Upper lobe of left lung (tissue), 6 donors: ENCODE measurements at regions not wholly inside any gene's neighbourhood (a gene's known extent, or its start where the extent isn't known, plus 50 kb on each side); places are given as distances from the start of the nearest gene placed in this dataset.

ENCODE experiments used
- ATAC-seq, 2 donors: fragments of 200-7000 bp; cut with Tn5 transposase; one replicate each; pipeline ENCODE4 v1.9.1; 2022; ENCODE audit warnings: mild to moderate bottlenecking in 2 of 2, moderate library complexity in 2 of 2; ENCODE audit not compliant: low FRiP score in 2 of 2
- DNase-seq, 2 donors: peaks; one replicate each; pipeline ENCODE4 v3.0.0-alpha.2; 2019 to 2020
- H3K27ac ChIP-seq, 4 donors: fragments of 200-600 bp; sonication (generic); one replicate each; pipeline ENCODE4 v1.5.1; 2016 to 2019
- H3K27me3 ChIP-seq, 4 donors: fragments of 200-600 bp; sonication (generic); one replicate each; pipeline ENCODE4 v1.5.1; 2017 to 2019
- H3K36me3 ChIP-seq, 4 donors: fragments of 200-600 bp; sonication (generic); one replicate each; pipeline ENCODE4 v1.5.1; 2016 to 2019
- H3K4me1 ChIP-seq, 4 donors: fragments of 200-600 bp; sonication (generic); one replicate each; pipeline ENCODE4 v1.5.1; 2018 to 2019
- H3K4me3 ChIP-seq, 4 donors: fragments of 200-600 bp; sonication (generic); one replicate each; pipeline ENCODE4 v1.5.1; 2017 to 2019; ENCODE audit warnings: mild to moderate bottlenecking in 2 of 4, moderate library complexity in 1 of 4
- H3K9me3 ChIP-seq, 4 donors: fragments of 200-600 bp; sonication (generic); one replicate each; pipeline ENCODE4 v1.5.1; 2018 to 2019
- CTCF ChIP-seq, 6 experiments: fragments of 450-650 bp in 4 of 6; fragments of 200-600 bp in 2 of 6; sonication (generic) in 2 of 6; IDR thresholded peaks; one replicate each; pipeline ENCODE4 v1.5.1; 2016 to 2019; ENCODE audit warnings: antibody characterized with exemption in 6 of 6
- EP300 ChIP-seq, 4 donors: sonication (generic); formaldehyde crosslinking; IDR thresholded peaks; one replicate each; pipeline ENCODE4 v1.5.1; 2017; ENCODE audit warnings: antibody characterized with exemption in 4 of 4, control low read depth in 2 of 4
- POLR2A ChIP-seq, 4 donors: fragments of 450-650 bp; IDR thresholded peaks; one replicate each; pipeline ENCODE4 v1.5.1; 2016 to 2017; ENCODE audit warnings: antibody characterized with exemption in 4 of 4, mild to moderate bottlenecking in 2 of 4
- POLR2AphosphoS5 ChIP-seq, 2 donors: sonication (generic); formaldehyde crosslinking; IDR thresholded peaks; one replicate each; pipeline ENCODE4 v1.5.1; 2017; ENCODE audit warnings: antibody characterized with exemption in 2 of 2
- WGBS, 2 donors: methylation state at CpG; one replicate each; pipeline ENCODE4 v1.1.5; 2017 to 2018; 5-methylcytosine and 5-hydroxymethylcytosine counted together
- donor health status: DM: no; HTN: no; CAD: no; lungs with moderate emphysema.
- donor health status: DM: no; HTN: yes; CAD: no; lungs with severe emphysema.

- Histone ChIP-seq H3K27ac (no peak overlapping the region), H3K36me3 (no peaks in the 10 kb centered on the region), H3K27me3 (no peaks in the 10 kb centered on the region), H3K4me1 (no peaks in the 10 kb centered on the region), H3K4me3 (no peak overlapping the region), H3K9me3 (no peaks in the 10 kb centered on the region)
- 87 to 88% methylated on average over 4 to 10 of the region's 10 CpGs for WGBS, 2 donors
- TF ChIP-seq POLR2AphosphoS5 (IDR thresholded peaks at IDR 0.05) (no peak), CTCF (IDR thresholded peaks at IDR 0.05) (no peak), EP300 (IDR thresholded peaks at IDR 0.05) (no peak), POLR2A (IDR thresholded peaks at IDR 0.05) (no peak)
- ATAC-seq (no peak), DNase-seq (no peak)
Measured at GRCh38 chr20:57867181-57867803, 157.5 kb upstream of the PMEPA1 start.

DNA sequence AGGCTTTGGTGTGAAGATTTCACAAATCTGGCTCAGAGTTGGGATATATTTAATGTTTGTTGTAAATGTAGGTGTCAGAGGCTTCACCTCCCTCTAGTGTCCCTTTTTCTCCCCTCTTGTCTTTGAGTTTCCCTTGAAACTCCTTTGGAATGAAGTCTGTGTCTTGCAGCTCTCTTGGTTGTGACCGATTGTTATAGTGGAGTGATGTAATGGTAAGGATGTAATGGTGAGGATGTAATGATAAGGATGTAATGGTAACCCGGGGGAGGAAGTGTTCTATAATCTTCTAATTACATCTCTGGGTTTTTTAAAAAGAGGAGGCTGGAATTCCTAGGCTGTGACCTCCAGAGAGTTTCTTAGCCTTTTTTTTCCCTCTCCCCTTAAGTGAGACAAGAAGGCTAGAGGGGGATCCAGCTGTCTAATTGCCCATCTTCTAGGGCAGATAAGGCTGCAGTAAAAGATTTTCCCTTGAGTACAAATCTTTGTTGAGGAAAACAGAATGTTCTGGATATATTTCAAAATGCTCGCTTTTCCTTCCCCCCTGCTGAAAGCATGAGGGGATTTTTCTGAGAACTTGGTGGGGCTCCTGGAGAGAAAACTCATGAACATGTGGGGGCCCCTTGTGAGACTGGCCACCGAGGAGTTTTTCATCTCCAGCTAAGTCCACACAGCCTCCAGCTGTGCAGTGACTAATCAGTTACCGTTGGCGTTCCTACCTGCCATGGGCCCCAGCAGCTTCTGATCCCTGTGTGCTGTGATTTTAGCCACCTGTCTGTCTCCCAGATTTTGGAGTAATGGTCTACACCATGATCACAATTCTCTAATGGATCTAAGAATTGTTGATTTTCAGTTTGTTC lies 156.7 kb upstream of the PMEPA1 start:
- Histone ChIP-seq H3K9me3 (no peaks in the 10 kb centered on the region), H3K4me3 (no peak overlapping the region), H3K4me1 (no peaks in the 10 kb centered on the region), H3K27me3 (no peaks in the 10 kb centered on the region), H3K27ac (no peak overlapping the region), H3K36me3 (no peaks in the 10 kb centered on the region)
- ATAC-seq (peak in 1 of 2 donors; percentile 56), DNase-seq (no peak)
- no peak for TF ChIP-seq CTCF (IDR thresholded peaks at IDR 0.05)
- TF ChIP-seq POLR2A (IDR thresholded peaks at IDR 0.05) = no peak
- no peak for TF ChIP-seq POLR2AphosphoS5 (IDR thresholded peaks at IDR 0.05)
- no peak for TF ChIP-seq EP300 (IDR thresholded peaks at IDR 0.05)
- 43 to 60% methylated on average over 6 of the region's 6 CpGs for WGBS, 2 donors

DNA sequence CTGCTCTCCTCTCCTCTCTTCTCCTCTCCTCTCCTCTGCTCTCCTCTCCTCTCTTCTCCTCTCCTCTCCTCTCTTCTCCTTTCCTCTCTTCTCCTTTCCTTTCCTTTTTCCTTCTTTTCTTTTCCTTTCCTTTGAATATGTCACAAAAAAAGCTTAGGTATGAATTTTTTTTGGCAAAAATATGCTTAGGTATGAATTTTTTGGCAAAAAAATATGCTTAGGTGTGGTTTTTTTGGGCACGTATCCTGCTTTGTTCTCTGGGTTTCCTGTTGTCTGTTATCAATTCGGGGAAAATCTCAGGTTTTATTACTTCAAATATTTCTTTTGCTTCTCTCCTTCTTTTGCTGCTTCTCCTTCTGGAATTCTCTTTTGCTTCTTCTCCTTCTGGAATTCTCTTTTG lies 155.5 kb upstream of the PMEPA1 start:
- no peak for DNase-seq
- no peaks in the 10 kb centered on the region for H3K9me3 ChIP-seq
- no peaks in the 10 kb centered on the region for H3K4me1 ChIP-seq
- TF ChIP-seq CTCF (IDR thresholded peaks at IDR 0.05) = no peak
- no peak for TF ChIP-seq POLR2AphosphoS5 (IDR thresholded peaks at IDR 0.05)
- no peak overlapping the region for H3K4me3 ChIP-seq
- WGBS, 2 donors = 28 to 52% methylated on average over 2 of the region's 2 CpGs
- no peak overlapping the region for H3K27ac ChIP-seq
- no peak for ATAC-seq
- H3K36me3 ChIP-seq = no peaks in the 10 kb centered on the region
- no peaks in the 10 kb centered on the region for H3K27me3 ChIP-seq

- no peak for ATAC-seq
Measured at GRCh38 chr20:57860576-57860975, 150.8 kb upstream of the PMEPA1 start.

More at GRCh38 chr20:57860576-57860975, 150.8 kb upstream of the PMEPA1 start:
- H3K36me3 ChIP-seq = no peaks in the 10 kb centered on the region
- H3K27me3 ChIP-seq = no peaks in the 10 kb centered on the region
- peak in 1 of 2 donors; percentile 6 for DNase-seq
- H3K27ac ChIP-seq = no peak overlapping the region
- H3K4me1 ChIP-seq = no peaks in the 10 kb centered on the region
- no peak overlapping the region for H3K4me3 ChIP-seq
- TF ChIP-seq EP300 (IDR thresholded peaks at IDR 0.05) (no peak), POLR2A (IDR thresholded peaks at IDR 0.05) (no peak), CTCF (IDR thresholded peaks at IDR 0.05) (no peak), POLR2AphosphoS5 (IDR thresholded peaks at IDR 0.05) (no peak)
- 91 to 92% methylated on average over 6 of the region's 6 CpGs for WGBS, 2 donors
- no peaks in the 10 kb centered on the region for H3K9me3 ChIP-seq
